Left ventricle myocardium superior (tissue), 1 donor: ENCODE measurements at regions not wholly inside any gene's neighbourhood (a gene's known extent, or its start where the extent isn't known, plus 50 kb on each side); places are given as distances from the start of the nearest gene placed in this dataset.

ENCODE experiments used
- ATAC-seq: fragments of 200-7000 bp; cut with Tn5 transposase; one replicate; pipeline ENCODE4 v1.9.1; 2020; ENCODE audit warnings: mild to moderate bottlenecking, moderate library complexity
- DNase-seq: peaks from one replicate; pipeline ENCODE4 v3.0.0-alpha.2; 2020
- intact Hi-C: fragments of 100-400 bp; cut with micrococcal nuclease; formaldehyde crosslinking; loops from one replicate; pipeline ENCODE4 v1.11.0; 2022
- donor health status: DM: no; HTN: yes; CAD: no; lungs with severe emphysema.

GRCh38 chr10:131689016-131689415, 211.8 kb upstream of the PPP2R2D start:
- intact Hi-C loops, result no loop called here
- DNase-seq (no peak), ATAC-seq (no peak)

GRCh38 chr10:131689486-131689885, 211.3 kb upstream of the PPP2R2D start:
- intact Hi-C loops, result no loop called here
- ATAC-seq (no peak), DNase-seq (no peak)

GRCh38 chr10:131689954-131690757, 210.7 kb upstream of the PPP2R2D start:
- ATAC-seq (no peak), DNase-seq (no peak)
- intact Hi-C loops, result no loop called here

GRCh38 chr10:131690805-131691239, 210.0 kb upstream of the PPP2R2D start:
- DNase-seq (no peak), ATAC-seq (no peak)
- intact Hi-C loops, result no loop called here

GRCh38 chr10:131691481-131692090, 209.2 kb upstream of the PPP2R2D start:
- no peak for ATAC-seq
- intact Hi-C loops, result no loop called here
- DNase-seq, result no peak

GRCh38 chr10:131692176-131692575, 208.6 kb upstream of the PPP2R2D start:
- DNase-seq, result no peak
- no peak for ATAC-seq
- intact Hi-C loops, result no loop called here

- intact Hi-C loops, result no loop called here
- ATAC-seq, result no peak
- no peak for DNase-seq
These were observed 208.0 kb upstream of the PPP2R2D start for GRCh38 chr10:131692686-131693334.

- intact Hi-C loops, result no loop called here
- DNase-seq, result no peak
These were observed 207.0 kb upstream of the PPP2R2D start for GRCh38 chr10:131693766-131694165.

GRCh38 chr10:131694168-131694780, 206.5 kb upstream of the PPP2R2D start:
- no peak for ATAC-seq
- no peak for DNase-seq

More at GRCh38 chr10:131693766-131694165, 207.0 kb upstream of the PPP2R2D start:
- no peak for ATAC-seq

GRCh38 chr10:131694781-131695495, 205.9 kb upstream of the PPP2R2D start:
- intact Hi-C loops, result no loop called here
- DNase-seq (no peak), ATAC-seq (no peak)

More at GRCh38 chr10:131694168-131694780, 206.5 kb upstream of the PPP2R2D start:
- intact Hi-C loops, result no loop called here

- no peak for ATAC-seq
- intact Hi-C loops, result no loop called here
- no peak for DNase-seq
These were observed 205.2 kb upstream of the PPP2R2D start for GRCh38 chr10:131695496-131696165.

GRCh38 chr10:131697476-131698128, 203.2 kb upstream of the PPP2R2D start:
- DNase-seq (no peak), ATAC-seq (no peak)
- intact Hi-C loops, result no loop called here

GRCh38 chr10:131698232-131698631, 202.6 kb upstream of the PPP2R2D start:
- ATAC-seq, result no peak
- intact Hi-C loops, result no loop called here
- no peak for DNase-seq

GRCh38 chr10:131698986-131699385, 201.8 kb upstream of the PPP2R2D start:
- intact Hi-C loops, result no loop called here
- ATAC-seq, result no peak
- DNase-seq, result no peak

- DNase-seq (no peak), ATAC-seq (no peak)
- intact Hi-C loops, result no loop called here
These were observed 200.8 kb upstream of the PPP2R2D start for GRCh38 chr10:131700032-131700431.

- DNase-seq (no peak), ATAC-seq (no peak)
- intact Hi-C loops, result no loop called here
These were observed 200.3 kb upstream of the PPP2R2D start for GRCh38 chr10:131700506-131700905.

GRCh38 chr10:131701131-131701947, 199.5 kb upstream of the PPP2R2D start:
- no peak for DNase-seq
- intact Hi-C loops, result no loop called here
- no peak for ATAC-seq
